HepG2 (cell line): ENCODE measurements at regions not wholly inside any gene's neighbourhood (a gene's known extent, or its start where the extent isn't known, plus 50 kb on each side); places are given as distances from the start of the nearest gene placed in this dataset.

Experiments used
- ATAC-seq: fragments of 200-7000 bp; cut with Tn5 transposase; 3 replicates; pipeline ENCODE4 v1.9.1; 2020; ENCODE audit warnings: mild to moderate bottlenecking, moderate library complexity
- BruUV-seq: library from RNA; stranded (reverse); fragments of 400-500 nt; replicated peaks from 2 replicates; lab custom pipeline; 2021; lab: Mats Ljungman, UMichigan
- CTCF ChIA-PET: fragments of 300-600 bp; formaldehyde crosslinking; extraction: SDS; loops from one replicate; lab custom pipeline; 2021; ENCODE audit warnings: low total read pairs, inconsistent platforms, low intra/inter-chr PET ratio; lab: Yijun Ruan, JAX
- POLR2A ChIA-PET: fragments of 350-600 bp; sonication (Branson Sonifier 250); formaldehyde crosslinking; loops from one replicate; lab custom pipeline; 2020; ENCODE audit warnings: antibody characterized with exemption, inconsistent platforms; lab: Yijun Ruan, JAX
- DNase-seq: peaks from one replicate; pipeline ENCODE4 v3.0.0-alpha.2; 2015; ENCODE audit warnings: low spot score
- FAIRE-seq: peaks from 3 replicates; lab custom pipeline; 2011; peaks lifted over from hg19 to GRCh38; lab: Jason Lieb, UNC
- H2AFZ ChIP-seq: one replicate; pipeline ENCODE4 v1.6.1; 2011; ENCODE audit warnings: low read length, inconsistent platforms
- H3K27ac ChIP-seq: fragments of 300-600 bp; 3 replicates; pipeline ENCODE4 v1.8.0; 2011; ENCODE audit warnings: mixed run types, mild to moderate bottlenecking, mixed read lengths, low read length, inconsistent platforms; ENCODE audit not compliant: insufficient read depth; ENCODE audit errors: extremely low read length
- H3K27me3 ChIP-seq, 2 experiments: fragments of 200-600 bp in 1 of 2; 2 replicates in 1 of 2; 3 replicates in 1 of 2; pipeline versions ENCODE4 v1.6.0 to v1.8.0; 2011; ENCODE audit warnings: low read length in 2 of 2, mild to moderate bottlenecking in 2 of 2, moderate library complexity in 2 of 2, inconsistent platforms in 1 of 2; ENCODE audit not compliant: insufficient read depth in 2 of 2, control insufficient read depth in 1 of 2
- H3K36me3 ChIP-seq, 2 experiments: fragments of 200-600 bp in 1 of 2; replicated peaks in 1 of 2; 2 replicates in 1 of 2; 3 replicates in 1 of 2; pipeline versions ENCODE4 v1.5.1 to v1.8.0; 2011; ENCODE audit warnings: low read length in 2 of 2, inconsistent platforms in 1 of 2; ENCODE audit not compliant: insufficient read depth in 2 of 2, control insufficient read depth in 1 of 2
- H3K4me1 ChIP-seq: 2 replicates; pipeline ENCODE4 v1.5.1; 2012; ENCODE audit warnings: low read length, inconsistent platforms; ENCODE audit not compliant: insufficient read depth
- H3K4me2 ChIP-seq: 2 replicates; pipeline ENCODE4 v1.6.0; 2011; ENCODE audit warnings: low read depth, low read length, inconsistent platforms
- H3K4me3 ChIP-seq, 3 experiments: fragments of 200-600 bp in 1 of 3; sonication (generic), shearing (Covaris generic) in 1 of 3; replicated peaks in 1 of 3; 2 replicates each; pipeline ENCODE4 v1.5.1; 2011 to 2016; ENCODE audit warnings: low read length in 3 of 3, inconsistent platforms in 2 of 3, low read depth in 2 of 3, mild to moderate bottlenecking in 2 of 3, control low read depth in 1 of 3, mixed read lengths in 1 of 3; ENCODE audit not compliant: insufficient read depth in 1 of 3
- H3K79me2 ChIP-seq: one replicate; pipeline ENCODE4 v1.6.1; 2011; ENCODE audit warnings: low read length, inconsistent platforms; ENCODE audit not compliant: insufficient read depth
- H3K9ac ChIP-seq: 2 replicates; pipeline ENCODE4 v1.6.0; 2011; ENCODE audit warnings: mild to moderate bottlenecking, low read depth, low read length, inconsistent platforms; ENCODE audit not compliant: insufficient read depth
- H3K9me3 ChIP-seq: 2 replicates; pipeline ENCODE4 v1.5.1; 2012; ENCODE audit warnings: mild to moderate bottlenecking, low read length
- H4K20me1 ChIP-seq: 2 replicates; pipeline ENCODE4 v1.6.0; 2011; ENCODE audit warnings: inconsistent platforms, mild to moderate bottlenecking, low read length, moderate library complexity; ENCODE audit not compliant: insufficient read depth
- ARHGAP35 ChIP-seq: sonication (generic); formaldehyde crosslinking; IDR thresholded peaks from 2 replicates; pipeline ENCODE4 v1.9.0; 2022; ENCODE audit warnings: mild to moderate bottlenecking, inconsistent platforms, moderate library complexity, missing genetic modification reagents, borderline replicate concordance
- CHCHD3 ChIP-seq: sonication (generic); formaldehyde crosslinking; IDR thresholded peaks from 2 replicates; pipeline ENCODE4 v1.8.0; 2022; ENCODE audit warnings: mild to moderate bottlenecking, missing genetic modification reagents, moderate library complexity
- DNMT1 ChIP-seq: sonication (generic); formaldehyde crosslinking; IDR thresholded peaks from 2 replicates; pipeline ENCODE4 v1.5.1; 2020; ENCODE audit warnings: mild to moderate bottlenecking, missing genetic modification reagents
- ESRRA ChIP-seq: sonication (generic); formaldehyde crosslinking; IDR thresholded peaks from 2 replicates; pipeline ENCODE4 v1.5.1; 2020; ENCODE audit warnings: mild to moderate bottlenecking, low read depth, missing genetic modification reagents
- GTF2F1 ChIP-seq: fragments of 150-350 bp; IDR thresholded peaks from 2 replicates; pipeline ENCODE4 v1.6.1; 2014; ENCODE audit warnings: low read length
- HOXA9 ChIP-seq: sonication (generic); formaldehyde crosslinking; IDR thresholded peaks from 2 replicates; pipeline ENCODE4 v1.8.1; 2022; ENCODE audit warnings: missing genetic modification reagents, mild to moderate bottlenecking, moderate library complexity, borderline replicate concordance
- KDM3A ChIP-seq: IDR thresholded peaks from 2 replicates; pipeline ENCODE4 v1.6.1; 2018; ENCODE audit warnings: low read depth, missing compliant biosample characterization
- KLF6 ChIP-seq: IDR thresholded peaks from 2 replicates; pipeline ENCODE4 v1.8.0; 2016; ENCODE audit warnings: missing biosample characterization, missing genetic modification reagents
- PREB ChIP-seq: sonication (generic); formaldehyde crosslinking; IDR thresholded peaks from 2 replicates; pipeline ENCODE4 v1.4.0; 2020; ENCODE audit warnings: missing genetic modification reagents
- RXRB ChIP-seq: IDR thresholded peaks from 2 replicates; pipeline ENCODE4 v1.6.1; 2016; ENCODE audit warnings: borderline replicate concordance, missing genetic modification reagents, missing compliant biosample characterization
- SMC3 ChIP-seq: IDR thresholded peaks from 2 replicates; pipeline ENCODE4 v1.6.1; 2011; ENCODE audit warnings: low read length, improper control_type of control experiment
- SOX13 ChIP-seq, 3 experiments: fragments of 450-650 bp in 1 of 3; sonication (generic) in 1 of 3; formaldehyde crosslinking in 1 of 3; IDR thresholded peaks in 2 of 3; conservative IDR thresholded peaks in 1 of 3; 2 replicates each; pipeline versions ENCODE4 v1.5.0 to v1.6.1; 2016 to 2020; ENCODE audit warnings: antibody characterized with exemption in 1 of 3, mild to moderate bottlenecking in 1 of 3, missing compliant biosample characterization in 1 of 3, missing genetic modification reagents in 1 of 3, moderate library complexity in 1 of 3
- TBP ChIP-seq: sonication (generic); formaldehyde crosslinking; IDR thresholded peaks from 2 replicates; pipeline ENCODE4 v1.5.0; 2020; ENCODE audit warnings: missing genetic modification reagents
- ZNF160 ChIP-seq: sonication (generic); formaldehyde crosslinking; IDR thresholded peaks from 2 replicates; pipeline ENCODE4 v1.8.0; 2022; ENCODE audit warnings: mild to moderate bottlenecking, inconsistent platforms, missing genetic modification reagents
- ZNF260 ChIP-seq: sonication (generic); formaldehyde crosslinking; IDR thresholded peaks from 2 replicates; pipeline ENCODE4 v1.4.0; 2020; ENCODE audit warnings: missing genetic modification reagents, low read depth, mild to moderate bottlenecking, borderline replicate concordance
- ZNF350 ChIP-seq: sonication (generic); formaldehyde crosslinking; IDR thresholded peaks from 2 replicates; pipeline ENCODE4 v1.4.0; 2020; ENCODE audit warnings: mild to moderate bottlenecking, low read depth, missing genetic modification reagents, borderline replicate concordance
- ZNF543 ChIP-seq: sonication (generic); formaldehyde crosslinking; IDR thresholded peaks from 2 replicates; pipeline ENCODE4 v1.4.0; 2020; ENCODE audit warnings: mild to moderate bottlenecking, missing genetic modification reagents
- ZNF558 ChIP-seq: sonication (generic); formaldehyde crosslinking; IDR thresholded peaks from 2 replicates; pipeline ENCODE4 v1.9.0; 2022; ENCODE audit warnings: mild to moderate bottlenecking, missing genetic modification reagents, borderline replicate concordance
- WGBS: methylation state at CpG from one replicate; pipeline ENCODE4 v1.1.6; 2017; ENCODE audit warnings: low lambda C conversion rate; 5-methylcytosine and 5-hydroxymethylcytosine counted together
- in situ Hi-C: cut with HindIII; loops from 2 replicates; pipeline ENCODE4 v1.10.0; 2017; ENCODE audit warnings: low pct_unique_long_range_greater_than_20kb; ENCODE audit not compliant: extremely low pct_ligation_motif_present
- intact Hi-C: fragments of 100-400 bp; cut with micrococcal nuclease; formaldehyde crosslinking; loops from one replicate; pipeline ENCODE4 v1.10.0; 2022; ENCODE audit not compliant: unreplicated experiment
- TF ChIP-seq, protein P1 (sequence below): sonication (generic); formaldehyde crosslinking; IDR thresholded peaks from 2 replicates; pipeline ENCODE4 v1.4.0; 2020; ENCODE audit warnings: mild to moderate bottlenecking, missing genetic modification reagents

DNA sequence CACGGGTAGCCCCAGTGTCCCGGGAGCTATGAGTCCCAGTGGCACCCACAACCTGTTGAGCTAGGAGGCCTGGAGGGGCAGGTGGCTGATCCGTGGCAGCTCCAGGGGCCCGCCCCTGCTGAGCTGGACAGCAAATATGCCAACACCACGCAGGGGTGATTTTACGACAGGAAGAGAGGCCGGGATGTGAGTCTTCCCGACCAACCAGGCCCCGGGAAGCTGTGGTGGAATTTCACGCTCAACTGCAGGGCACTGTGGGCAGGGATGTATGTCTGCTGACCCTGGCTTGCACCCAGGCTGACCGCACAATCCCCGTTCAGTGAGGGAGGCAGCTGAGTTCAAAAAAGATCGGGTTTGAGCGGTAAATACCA is 183.9 kb downstream of the ERMARD start:
- BruUV-seq = no TSS peak
- in situ Hi-C loops (no loop called here), intact Hi-C loops (no loop called here)
- no peak overlapping the region for H3K4me3 ChIP-seq
- no peak overlapping the region for H3K27ac ChIP-seq
- H4K20me1 ChIP-seq = no peaks in the 10 kb centered on the region
- no peak overlapping the region for H3K4me2 ChIP-seq
- FAIRE-seq (no peak), ATAC-seq (no peak), DNase-seq (no peak)
- 35% methylated on average over 4 of the region's 14 CpGs for WGBS
- H3K79me2 ChIP-seq = no peaks in the 10 kb centered on the region
- ChIA-PET POLR2A (no interaction called here), CTCF (no interaction called here)
- no peaks in the 10 kb centered on the region for H3K9me3 ChIP-seq
- no peak overlapping the region for H3K9ac ChIP-seq
- no peak overlapping the region for H2AFZ ChIP-seq
- no peak for TF ChIP-seq CHCHD3 (CRISPR knock-in tag)
- TF ChIP-seq TBP (CRISPR knock-in tag) = no peak
- no peak for TF ChIP-seq PREB (CRISPR knock-in tag)
- no peak for TF ChIP-seq ZNF160 (CRISPR knock-in tag)
- TF ChIP-seq ZNF260 (CRISPR knock-in tag) = no peak
- TF ChIP-seq DNMT1 (CRISPR knock-in tag) = no peak
- TF ChIP-seq, protein P1, sequence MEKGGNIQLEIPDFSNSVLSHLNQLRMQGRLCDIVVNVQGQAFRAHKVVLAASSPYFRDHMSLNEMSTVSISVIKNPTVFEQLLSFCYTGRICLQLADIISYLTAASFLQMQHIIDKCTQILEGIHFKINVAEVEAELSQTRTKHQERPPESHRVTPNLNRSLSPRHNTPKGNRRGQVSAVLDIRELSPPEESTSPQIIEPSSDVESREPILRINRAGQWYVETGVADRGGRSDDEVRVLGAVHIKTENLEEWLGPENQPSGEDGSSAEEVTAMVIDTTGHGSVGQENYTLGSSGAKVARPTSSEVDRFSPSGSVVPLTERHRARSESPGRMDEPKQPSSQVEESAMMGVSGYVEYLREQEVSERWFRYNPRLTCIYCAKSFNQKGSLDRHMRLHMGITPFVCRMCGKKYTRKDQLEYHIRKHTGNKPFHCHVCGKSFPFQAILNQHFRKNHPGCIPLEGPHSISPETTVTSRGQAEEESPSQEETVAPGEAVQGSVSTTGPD (CRISPR knock-in tag) = no peak
- TF ChIP-seq ZNF350 (CRISPR knock-in tag) = no peak
- no peak for TF ChIP-seq KLF6
- TF ChIP-seq RXRB (CRISPR knock-in tag) = no peak
- no peak for TF ChIP-seq SOX13 (IDR thresholded peaks at IDR 0.05)
- TF ChIP-seq SOX13 (CRISPR knock-in tag; conservative IDR thresholded peaks at IDR 0.05 in 1 of 2, IDR thresholded peaks at IDR 0.05 in 1 of 2) = no peak
- TF ChIP-seq ZNF543 (CRISPR knock-in tag) = no peak
- no peak for TF ChIP-seq GTF2F1
- TF ChIP-seq HOXA9 (CRISPR knock-in tag) = no peak
- no peak for TF ChIP-seq ESRRA (CRISPR knock-in tag)
- TF ChIP-seq KDM3A (CRISPR knock-in tag) = no peak
- TF ChIP-seq ZNF558 (CRISPR knock-in tag) = no peak
- TF ChIP-seq ARHGAP35 (CRISPR knock-in tag) = no peak
- TF ChIP-seq SMC3 = no peak
- H3K4me1 ChIP-seq = peaks cover 4% of the 10 kb centered on the region; the same call in 1 of the 2 replicates
- peaks cover 24 to 80% of the 10 kb centered on the region in 2 experiments for H3K27me3 ChIP-seq
- H3K36me3 ChIP-seq = no peaks in the 10 kb centered on the region
